Left colon (tissue), 2 donors: ENCODE measurements at regions not wholly inside any gene's neighbourhood (a gene's known extent, or its start where the extent isn't known, plus 50 kb on each side); places are given as distances from the start of the nearest gene placed in this dataset.

Experiments used
- ATAC-seq: fragments of 200-7000 bp; cut with Tn5 transposase; one replicate; pipeline ENCODE4 v1.9.1; 2020; ENCODE audit warnings: mild to moderate bottlenecking, moderate library complexity
- DNase-seq, 2 donors: peaks; one replicate each; pipeline ENCODE4 v3.0.0-alpha.2; 2020
- intact Hi-C, 2 donors: fragments of 100-400 bp; cut with DNase I in 1 of 2; cut with micrococcal nuclease in 1 of 2; formaldehyde crosslinking; loops; one replicate each; pipeline versions ENCODE4 v1.11.2 to v1.14.0; 2022; cut with DNase I, micrococcal nuclease
- donor health status: DM: no; HTN: no; CAD: no.
- donor health status: DM: yes; HTN: yes; CAD: no.

- ATAC-seq: no peak
- intact Hi-C loops: no loop called here
- DNase-seq: no peak
Measured at GRCh38 chr5:2251751-2252150, 369.0 kb upstream of the IRX4 start.

DNA sequence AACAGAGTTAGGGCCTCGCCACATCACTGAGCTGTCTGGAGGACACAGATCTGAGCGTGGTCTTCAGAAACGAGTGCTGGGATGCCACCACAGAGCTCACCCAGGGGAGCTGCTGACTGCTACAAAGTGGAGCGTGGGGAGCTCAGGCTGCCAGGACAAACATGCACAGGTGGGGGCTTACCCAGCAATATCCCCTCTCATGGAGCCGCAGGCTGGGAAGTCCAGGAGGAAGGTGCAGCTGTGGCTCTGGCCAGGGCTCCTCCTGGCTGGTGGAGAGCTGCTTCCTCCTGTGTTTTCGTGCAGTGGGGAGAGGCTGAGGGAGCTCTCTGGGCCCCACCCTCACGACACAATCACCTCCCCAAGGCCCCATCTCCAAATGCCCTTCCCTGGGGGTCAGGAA lies 368.6 kb upstream of the IRX4 start:
- intact Hi-C loops: no loop called here
- DNase-seq: no peak
- ATAC-seq: no peak

DNA sequence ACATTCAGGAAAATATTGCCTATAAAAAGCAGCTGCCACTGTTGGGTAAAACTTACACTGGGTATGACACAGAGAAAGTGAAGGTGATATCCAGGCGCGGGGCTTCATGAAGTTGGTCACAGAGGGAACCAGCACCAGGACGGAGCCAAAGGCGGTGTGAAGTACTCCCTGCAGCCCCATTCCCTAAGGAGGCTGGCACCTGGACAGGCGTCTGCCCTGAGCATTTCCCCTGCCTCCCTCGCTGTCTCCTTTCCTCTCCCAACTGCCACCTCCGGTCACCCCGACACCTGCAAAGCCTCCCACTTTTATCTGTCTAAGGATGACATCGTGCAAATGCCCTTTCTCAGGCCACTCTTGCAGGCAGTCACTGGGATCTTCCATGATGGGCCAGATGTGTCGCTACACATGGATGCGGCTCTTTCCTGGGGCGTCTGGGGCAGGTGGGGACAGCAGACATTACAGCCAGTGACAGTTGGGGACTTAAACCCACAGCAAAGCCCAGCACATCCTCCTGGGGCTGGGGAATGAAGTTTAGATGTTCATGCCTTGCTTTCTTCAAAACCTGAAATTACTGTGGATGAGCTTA lies 367.7 kb upstream of the IRX4 start:
- no peak for ATAC-seq
- intact Hi-C loops: no loop called here
- DNase-seq: no peak

- intact Hi-C loops: no loop called here
- DNase-seq (no peak), ATAC-seq (no peak)
Measured at GRCh38 chr5:2249442-2249841, 366.7 kb upstream of the IRX4 start.

DNA sequence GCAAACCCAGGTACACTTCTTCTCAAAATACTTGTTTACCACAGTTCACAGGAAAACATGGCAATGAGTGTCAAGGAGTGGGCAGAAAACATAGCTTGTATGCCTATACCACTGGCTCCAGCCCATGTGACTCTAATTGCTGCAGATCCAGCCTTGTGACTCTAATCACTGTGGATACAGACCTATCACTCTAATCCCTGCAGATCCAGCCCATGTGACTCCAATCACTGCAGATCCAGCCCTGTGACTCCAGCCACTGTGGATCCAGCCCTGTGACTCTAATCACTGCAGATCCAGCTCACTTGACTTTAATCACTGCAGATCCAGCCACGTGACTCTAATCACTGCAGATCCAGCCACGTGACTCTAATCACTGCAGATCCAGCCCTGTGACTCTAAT lies 366.3 kb upstream of the IRX4 start:
- intact Hi-C loops: no loop called here
- DNase-seq (no peak), ATAC-seq (no peak)

DNA sequence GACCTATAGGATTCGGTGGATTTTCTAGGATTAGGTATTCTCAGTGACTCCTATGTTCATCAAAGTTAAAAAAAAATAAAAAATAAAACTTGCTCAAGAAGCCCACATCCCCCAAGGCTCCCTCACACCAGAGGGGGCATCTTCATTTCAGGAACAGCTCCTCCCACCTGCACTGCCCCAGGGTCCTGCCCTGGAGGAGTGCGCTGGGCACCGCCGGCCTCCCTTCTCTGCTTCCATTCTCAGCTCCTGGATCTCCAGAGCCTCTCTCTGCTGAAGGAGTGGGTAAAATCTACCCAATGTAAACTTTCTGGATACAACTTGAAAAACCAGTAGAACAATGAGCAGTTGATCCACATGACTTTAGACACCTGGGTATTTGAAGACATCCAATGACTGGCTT lies 359.8 kb upstream of the IRX4 start:
- intact Hi-C loops: no loop called here
- ATAC-seq: no peak
- DNase-seq: no peak

DNA sequence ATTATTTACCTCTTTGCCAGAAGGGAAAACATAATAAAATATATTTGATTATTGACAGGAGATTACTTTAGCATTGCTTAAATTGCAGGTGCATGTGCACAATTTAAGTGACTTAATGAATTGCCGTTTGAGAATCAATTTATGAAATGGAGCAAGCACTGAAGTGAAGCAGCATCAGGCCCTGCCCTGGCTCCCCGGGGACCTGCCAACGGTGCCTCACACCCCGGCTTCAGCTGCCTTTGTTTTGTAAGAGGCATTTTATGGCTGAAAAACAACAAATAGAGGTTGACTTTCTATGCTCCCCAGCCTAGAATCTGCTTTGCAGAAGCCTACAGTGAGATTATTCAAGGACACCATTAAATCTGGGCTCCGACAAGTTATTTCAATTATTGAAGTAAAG lies 359.1 kb upstream of the IRX4 start:
- intact Hi-C loops: no loop called here
- no peak for ATAC-seq
- DNase-seq: no peak

- intact Hi-C loops: no loop called here
- ATAC-seq: no peak
- DNase-seq: no peak
Measured at GRCh38 chr5:2240118-2240904, 357.6 kb upstream of the IRX4 start.

- intact Hi-C loops: no loop called here
- ATAC-seq: no peak
- DNase-seq: no peak
Measured at GRCh38 chr5:2239201-2239910, 356.6 kb upstream of the IRX4 start.

DNA sequence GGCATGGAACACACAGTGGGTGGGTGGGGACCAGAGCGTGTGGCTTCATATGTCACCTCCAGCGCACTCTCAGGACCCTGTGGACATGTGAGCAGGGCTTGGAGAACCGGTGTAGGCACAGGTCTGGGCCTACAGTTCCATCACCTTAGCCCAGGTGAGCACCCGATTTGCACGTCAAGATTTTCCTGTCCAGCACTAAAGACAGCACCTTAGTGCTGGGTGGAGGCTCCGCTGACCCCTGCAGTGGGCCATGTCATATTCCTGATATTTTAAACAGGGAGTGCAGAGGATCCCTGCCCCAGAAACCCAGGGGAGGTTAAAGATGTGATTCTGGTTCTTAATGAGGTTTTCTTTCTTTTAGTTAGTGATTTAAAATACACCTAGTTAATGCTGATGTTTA lies 356.0 kb upstream of the IRX4 start:
- ATAC-seq: no peak
- intact Hi-C loops: no loop called here
- DNase-seq: no peak

DNA sequence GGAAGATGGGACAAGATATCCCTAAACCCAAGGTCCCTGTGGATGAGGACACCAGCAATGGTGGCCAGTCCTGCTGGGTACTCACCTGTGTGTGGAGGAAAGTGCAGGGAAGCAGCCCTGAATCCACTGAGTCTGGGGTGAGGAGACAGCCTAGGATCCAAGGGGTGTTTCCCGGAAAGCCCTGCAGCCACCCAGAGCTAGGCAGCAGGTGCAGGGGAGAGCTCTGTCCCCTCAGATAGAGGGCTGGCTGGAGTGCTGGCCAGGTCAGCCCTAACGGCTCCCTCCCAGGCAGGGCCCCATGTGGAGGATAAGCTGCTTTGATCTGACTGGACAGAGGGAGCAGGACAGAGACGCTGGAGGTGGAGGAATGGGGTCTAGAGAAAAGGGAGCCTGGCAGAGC lies 344.7 kb upstream of the IRX4 start:
- ATAC-seq: no peak
- intact Hi-C loops: no loop called here
- DNase-seq: no peak

DNA sequence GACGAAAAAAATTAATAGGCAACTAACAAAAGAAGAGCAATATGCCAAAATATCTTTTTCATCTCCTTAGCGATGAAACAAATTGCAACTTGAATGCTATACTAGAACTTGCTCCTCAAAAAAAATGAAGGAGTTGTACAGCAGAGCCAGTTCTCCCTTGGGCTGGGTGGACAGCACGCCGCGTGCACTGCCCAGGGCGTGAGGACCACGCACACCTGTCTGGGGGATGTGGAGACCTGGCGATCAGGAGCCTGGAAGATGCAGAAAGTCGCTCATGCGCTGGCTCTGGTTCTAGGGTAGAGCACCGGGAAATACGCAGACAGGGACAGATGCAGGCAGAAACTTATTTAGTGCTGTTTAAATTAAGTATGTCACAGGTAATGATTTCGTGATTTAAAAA lies 342.0 kb upstream of the IRX4 start:
- ATAC-seq (no peak), DNase-seq (no peak)
- intact Hi-C loops: no loop called here

DNA sequence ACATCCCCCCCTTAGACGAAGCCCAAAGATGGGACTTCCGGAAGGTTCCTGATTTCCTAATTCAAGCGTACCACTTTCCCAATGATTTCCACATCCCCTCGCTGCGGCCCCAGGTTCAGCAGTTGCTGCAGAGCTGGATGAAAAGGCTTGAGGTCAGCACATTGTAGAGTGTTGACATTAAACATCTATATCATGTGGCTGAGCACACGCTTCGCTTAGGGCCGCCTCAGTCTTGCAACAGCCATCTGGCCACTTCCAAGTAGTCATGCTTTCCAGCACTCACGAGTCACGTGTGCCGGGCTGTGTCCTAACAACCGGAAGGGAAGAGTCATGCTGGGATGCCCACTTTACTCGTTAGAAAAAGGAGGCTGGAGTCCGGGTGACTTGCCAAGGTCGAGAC lies 340.6 kb upstream of the IRX4 start:
- intact Hi-C loops: no loop called here
- no peak for DNase-seq
- no peak for ATAC-seq

GRCh38 chr5:2222246-2222992 lies 339.7 kb upstream of the IRX4 start:
- intact Hi-C loops: no loop called here
- ATAC-seq (no peak), DNase-seq (no peak)

DNA sequence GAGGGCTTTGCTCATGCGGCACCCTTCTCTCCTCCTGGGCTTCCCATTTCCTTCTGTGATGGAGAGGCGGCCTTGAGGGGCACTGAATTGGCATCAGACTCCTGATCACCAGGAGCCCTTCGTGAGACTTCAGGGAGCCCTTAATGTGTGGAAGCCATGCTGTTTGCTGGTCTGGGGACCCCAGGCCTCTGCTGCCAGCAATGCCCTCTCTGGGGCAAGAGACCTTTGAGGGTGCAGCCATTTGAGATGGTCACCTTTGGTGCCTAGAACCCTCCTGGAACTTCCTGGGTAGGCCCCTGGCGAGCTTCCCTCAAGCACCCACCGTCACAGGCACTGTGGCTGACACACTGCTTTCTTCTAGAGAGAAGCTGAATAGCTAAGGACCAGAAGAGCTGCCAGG lies 338.7 kb upstream of the IRX4 start:
- DNase-seq (no peak), ATAC-seq (no peak)
- intact Hi-C loops: no loop called here

DNA sequence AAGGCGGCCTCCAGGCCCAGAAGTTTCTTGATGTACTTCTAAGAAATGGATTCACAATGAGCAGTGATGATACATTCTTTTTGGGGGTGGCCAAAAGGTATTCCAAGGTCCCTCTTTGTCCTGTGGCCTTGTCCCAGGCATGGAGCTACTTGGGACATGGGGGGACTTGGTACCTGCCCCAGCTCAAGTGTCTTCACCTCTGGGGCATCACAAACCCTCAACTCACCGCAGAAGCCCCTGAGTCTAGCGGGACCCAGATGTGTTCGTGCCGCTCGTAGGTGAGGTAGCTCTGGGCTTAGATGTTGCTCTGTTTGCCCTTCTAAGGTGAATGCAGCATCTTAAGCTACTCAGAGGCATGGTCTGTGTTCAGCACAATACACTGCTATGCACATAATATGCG lies 338.0 kb upstream of the IRX4 start:
- intact Hi-C loops: no loop called here
- DNase-seq (no peak), ATAC-seq (no peak)

- intact Hi-C loops: no loop called here
- DNase-seq: no peak
Measured at GRCh38 chr5:2219149-2219776, 336.5 kb upstream of the IRX4 start.

GRCh38 chr5:2217219-2217618 lies 334.5 kb upstream of the IRX4 start:
- no peak for DNase-seq
- ATAC-seq: no peak
- intact Hi-C loops: no loop called here

More at GRCh38 chr5:2219149-2219776, 336.5 kb upstream of the IRX4 start:
- no peak for ATAC-seq

DNA sequence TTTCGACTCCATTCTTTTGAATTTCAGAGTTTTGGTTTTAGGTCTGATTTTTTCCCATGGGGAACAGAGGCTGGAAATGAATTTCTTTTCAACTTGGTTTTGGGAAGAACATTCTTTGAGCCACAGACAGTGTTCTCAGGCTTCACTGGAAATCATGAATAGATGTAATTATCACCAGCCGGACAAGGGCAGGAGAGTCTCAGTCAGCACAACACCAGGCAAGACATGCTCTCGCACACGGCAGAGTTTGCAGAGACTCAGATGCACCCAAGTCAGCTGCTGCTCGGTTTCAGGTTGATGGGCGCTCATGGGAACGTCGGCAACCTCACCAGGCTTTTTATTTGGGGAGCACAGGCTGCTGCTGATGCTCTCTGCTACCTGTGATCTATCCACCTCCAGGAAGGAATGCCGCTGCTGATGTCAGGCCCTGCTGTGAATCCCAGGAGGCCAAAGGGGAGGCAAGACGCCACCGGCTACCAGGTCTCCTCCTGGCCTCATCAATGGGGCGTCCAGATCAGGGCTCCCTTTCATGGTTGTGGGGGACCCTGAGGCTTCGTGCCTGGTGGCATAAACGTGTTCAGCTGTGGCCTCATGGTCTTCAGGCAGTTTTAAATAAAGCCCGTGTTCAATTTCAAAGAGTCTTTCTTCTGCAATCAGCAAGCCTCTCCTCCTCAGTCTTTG lies 332.3 kb upstream of the IRX4 start:
- intact Hi-C loops: no loop called here
- no peak for DNase-seq
- no peak for ATAC-seq
